Cardiac septum (tissue), 1 donor: ENCODE measurements at regions not wholly inside any gene's neighbourhood (a gene's known extent, or its start where the extent isn't known, plus 50 kb on each side); places are given as distances from the start of the nearest gene placed in this dataset.

ENCODE experiments used
- DNase-seq: peaks from one replicate; pipeline ENCODE4 v3.0.0-alpha.2; 2020; ENCODE audit warnings: low spot score
- intact Hi-C: fragments of 100-400 bp; cut with DNase I; formaldehyde crosslinking; loops from one replicate; pipeline ENCODE4 v1.14.0; 2022
- donor health status: DM: no; HTN: no; CAD: no.

GRCh38 chr10:6338361-6338760 lies 135.6 kb downstream of the PFKFB3 start:
- intact Hi-C loops, result no loop called here
- no peak for DNase-seq

GRCh38 chr10:6339891-6340290 lies 137.2 kb downstream of the PFKFB3 start:
- intact Hi-C loops, result no loop called here
- no peak for DNase-seq

GRCh38 chr10:6342096-6342685 lies 139.5 kb downstream of the PFKFB3 start:
- DNase-seq, result no peak
- intact Hi-C loops, result no loop called here

GRCh38 chr10:6343305-6344010 lies 140.7 kb downstream of the PFKFB3 start:
- DNase-seq, result no peak
- intact Hi-C loops, result no loop called here

DNA sequence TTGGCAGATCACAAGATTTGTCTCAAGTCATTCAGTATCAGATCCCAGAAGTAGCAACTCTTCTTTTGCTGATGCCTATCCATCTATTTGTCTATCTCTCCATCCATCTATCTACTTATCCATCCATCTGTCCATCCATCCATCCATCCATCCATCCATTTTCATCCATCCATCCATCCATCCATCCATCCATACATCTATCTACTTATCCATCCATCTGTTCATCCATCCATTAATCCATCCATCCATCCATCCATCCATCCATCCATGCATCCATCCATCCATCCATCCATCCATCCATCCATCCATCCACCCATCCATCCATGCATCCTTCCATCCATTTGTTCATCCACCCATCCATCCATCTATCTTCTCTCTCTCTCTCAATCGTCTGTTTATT lies 142.7 kb downstream of the PFKFB3 start:
- no peak for DNase-seq
- intact Hi-C loops, result no loop called here

GRCh38 chr10:6346631-6347030 lies 143.9 kb downstream of the PFKFB3 start:
- DNase-seq, result no peak
- intact Hi-C loops, result no loop called here

DNA sequence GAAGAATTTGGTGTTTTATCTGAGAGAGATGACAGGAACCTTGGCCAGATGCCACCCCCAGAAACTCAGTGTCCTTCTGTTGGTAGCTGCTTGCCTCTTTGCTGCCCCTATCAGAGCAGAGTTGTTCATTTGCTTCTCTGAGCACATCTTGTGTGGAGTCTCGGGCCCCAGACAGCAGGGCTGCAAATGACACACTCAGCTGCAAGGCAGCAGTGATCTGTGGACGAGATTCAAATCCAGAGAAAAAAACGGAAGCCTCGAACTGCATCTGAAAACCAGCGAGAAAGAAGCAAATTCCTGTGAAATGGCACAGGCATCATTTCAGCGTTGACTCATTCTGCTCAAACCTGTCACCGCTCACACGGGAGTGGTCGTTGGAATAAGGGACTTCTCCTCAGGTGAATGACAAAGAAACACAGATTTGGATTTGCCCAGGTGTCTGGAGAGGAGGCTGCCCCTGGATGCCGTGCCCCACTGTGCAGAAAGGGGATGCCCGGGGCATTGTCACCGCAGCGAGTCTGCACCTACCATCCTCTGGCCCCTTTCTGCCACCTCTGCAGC lies 144.7 kb downstream of the PFKFB3 start:
- intact Hi-C loops, result no loop called here
- DNase-seq, result no peak

- peak; percentile 81 for DNase-seq
- intact Hi-C loops, result no loop called here
These were observed 145.6 kb downstream of the PFKFB3 start for GRCh38 chr10:6348096-6348874.

DNA sequence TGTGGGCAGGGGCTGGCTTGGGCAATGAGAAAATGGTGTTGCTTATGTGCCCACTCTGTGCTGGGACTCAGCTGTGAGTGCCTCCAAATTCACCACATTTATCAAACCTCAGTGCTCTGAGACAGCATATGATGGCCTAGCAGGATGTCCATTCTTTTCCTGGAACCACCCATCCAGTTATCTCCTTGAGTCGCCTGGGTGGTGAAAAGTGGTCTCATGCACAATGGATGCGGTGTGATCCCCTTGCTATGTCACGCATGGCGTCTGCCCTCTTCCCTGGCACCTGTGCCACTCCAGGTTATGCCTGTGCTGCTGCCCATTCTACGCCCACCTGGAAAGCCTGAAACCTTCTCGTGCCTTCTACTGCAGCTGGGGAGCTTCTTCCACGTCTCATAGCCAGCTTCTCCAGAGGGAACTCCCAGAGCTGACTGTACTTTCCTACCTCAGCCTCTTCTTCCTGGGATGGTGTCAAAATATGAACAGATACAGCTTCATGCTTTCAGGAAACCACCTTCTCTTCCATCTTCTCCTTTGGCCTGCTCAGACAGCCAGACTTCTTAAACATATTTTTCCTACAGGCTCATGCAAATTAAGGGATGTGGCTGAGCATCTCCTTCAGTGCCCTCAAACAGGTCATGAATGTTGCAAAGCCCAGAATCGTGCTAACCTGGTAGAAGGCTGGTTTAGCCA lies 147.3 kb downstream of the PFKFB3 start:
- DNase-seq, result no peak
- intact Hi-C loops, result no loop called here

DNA sequence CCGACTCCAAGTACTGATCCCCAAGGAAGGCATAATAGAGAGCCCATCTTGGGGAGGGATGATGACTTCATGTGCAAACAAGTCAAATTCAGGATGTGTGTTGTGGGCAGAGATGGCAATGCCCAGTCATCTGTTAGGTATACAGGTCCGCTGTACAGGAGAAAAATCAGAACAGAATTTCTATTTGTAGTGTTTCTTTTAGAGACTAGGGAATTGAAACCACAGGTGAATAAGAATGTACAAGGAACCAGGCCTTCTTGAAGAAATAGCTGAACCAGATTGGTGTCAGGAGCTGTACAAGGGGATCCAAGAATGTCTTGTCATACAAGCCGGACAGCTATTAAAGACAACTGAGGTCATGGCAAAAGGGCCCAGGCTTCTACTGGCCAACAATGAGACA lies 147.9 kb downstream of the PFKFB3 start:
- intact Hi-C loops, result no loop called here
- DNase-seq, result no peak

DNA sequence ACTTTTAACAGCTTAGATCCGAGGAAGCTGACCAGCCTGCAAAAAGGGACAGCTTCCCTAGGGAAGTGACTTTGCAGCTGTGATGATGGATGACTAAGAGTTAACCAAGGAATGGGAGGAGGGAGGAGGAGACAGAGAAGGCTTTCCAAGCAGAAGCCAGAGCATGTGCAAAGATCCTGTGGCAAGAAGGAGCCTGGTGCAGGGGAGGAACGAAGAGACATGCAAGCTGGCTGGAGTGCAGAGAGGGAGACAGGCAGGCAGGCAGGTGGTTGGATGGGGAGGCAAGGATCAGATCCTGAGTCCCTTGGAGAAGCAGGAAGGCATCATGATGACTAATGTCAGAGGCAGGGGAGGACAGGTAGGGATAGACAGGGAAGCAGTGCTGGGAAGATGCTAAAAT lies 148.8 kb downstream of the PFKFB3 start:
- no peak for DNase-seq
- intact Hi-C loops, result no loop called here

- no peak for DNase-seq
- intact Hi-C loops, result no loop called here
These were observed 150.8 kb downstream of the PFKFB3 start for GRCh38 chr10:6353526-6353925.

GRCh38 chr10:6354168-6354772 lies 151.5 kb downstream of the PFKFB3 start:
- intact Hi-C loops, result no loop called here
- DNase-seq, result no peak

DNA sequence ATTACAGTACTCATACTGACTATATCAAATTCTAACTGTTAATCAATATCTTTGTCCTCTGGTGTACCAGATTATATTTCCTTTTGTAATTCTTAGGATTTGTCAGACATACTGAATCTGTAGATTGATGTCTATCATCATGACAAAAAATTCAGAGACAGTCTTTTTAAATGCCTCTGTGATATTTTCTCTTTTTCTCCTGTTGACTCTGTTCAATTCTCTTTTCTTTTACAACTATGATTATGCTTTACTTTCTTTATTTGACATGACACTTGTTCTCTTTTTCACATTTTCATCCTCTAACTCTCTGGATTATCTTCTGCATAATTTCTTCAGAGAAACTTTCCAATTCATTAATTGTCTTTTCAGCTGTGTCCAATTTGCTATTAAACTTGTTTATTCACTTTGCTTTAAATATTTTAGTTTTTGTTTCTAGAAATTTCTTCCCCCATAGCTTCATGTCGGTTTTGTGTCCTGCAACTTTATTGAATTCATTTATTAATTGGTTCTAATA lies 153.6 kb downstream of the PFKFB3 start:
- DNase-seq, result no peak
- intact Hi-C loops, result no loop called here

- intact Hi-C loops, result no loop called here
- no peak for DNase-seq
These were observed 159.1 kb downstream of the PFKFB3 start for GRCh38 chr10:6361869-6362268.

DNA sequence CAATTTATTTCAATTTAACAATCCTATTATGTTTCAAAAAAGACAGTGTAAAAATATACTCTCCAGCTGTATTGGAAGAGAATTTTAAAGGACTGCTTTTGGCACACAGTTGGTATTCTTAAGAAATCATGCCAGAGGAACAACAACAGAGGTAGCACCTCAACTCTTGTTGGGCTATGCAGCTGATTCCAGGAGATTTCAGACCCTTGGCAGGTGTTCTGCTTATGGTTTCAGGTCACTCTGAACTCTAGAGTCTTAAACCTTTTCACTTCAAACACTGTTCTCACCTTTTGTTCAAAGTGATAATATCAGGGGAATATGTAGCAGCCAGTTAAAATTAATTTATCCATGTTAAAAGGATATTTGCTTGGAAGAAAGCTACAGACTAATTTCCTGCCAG lies 160.1 kb downstream of the PFKFB3 start:
- intact Hi-C loops, result no loop called here
- DNase-seq, result no peak

- no peak for DNase-seq
- intact Hi-C loops, result no loop called here
These were observed 160.8 kb downstream of the PFKFB3 start for GRCh38 chr10:6363511-6363910.

- DNase-seq, result no peak
- intact Hi-C loops, result no loop called here
These were observed 161.6 kb downstream of the PFKFB3 start for GRCh38 chr10:6364283-6364682.

DNA sequence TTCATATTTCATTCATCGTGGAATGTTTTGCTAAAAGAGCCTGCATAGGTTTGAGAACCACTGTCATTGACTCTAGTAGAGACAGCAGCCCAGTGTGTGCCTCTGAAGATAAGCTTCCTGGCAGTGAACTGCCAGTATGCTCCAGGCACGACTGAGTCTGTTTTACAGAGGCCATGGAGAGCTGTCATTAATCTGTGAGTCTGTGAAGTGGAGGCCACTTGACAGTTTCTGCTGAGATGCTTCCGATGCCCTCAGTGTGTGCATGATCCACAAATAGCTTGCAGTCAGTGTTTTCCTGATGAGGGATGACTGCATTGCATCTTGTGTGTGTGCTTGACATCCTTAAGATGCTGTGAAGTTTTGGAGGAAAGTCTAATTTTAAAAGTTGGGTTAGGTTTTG lies 162.2 kb downstream of the PFKFB3 start:
- intact Hi-C loops, result no loop called here
- no peak for DNase-seq

DNA sequence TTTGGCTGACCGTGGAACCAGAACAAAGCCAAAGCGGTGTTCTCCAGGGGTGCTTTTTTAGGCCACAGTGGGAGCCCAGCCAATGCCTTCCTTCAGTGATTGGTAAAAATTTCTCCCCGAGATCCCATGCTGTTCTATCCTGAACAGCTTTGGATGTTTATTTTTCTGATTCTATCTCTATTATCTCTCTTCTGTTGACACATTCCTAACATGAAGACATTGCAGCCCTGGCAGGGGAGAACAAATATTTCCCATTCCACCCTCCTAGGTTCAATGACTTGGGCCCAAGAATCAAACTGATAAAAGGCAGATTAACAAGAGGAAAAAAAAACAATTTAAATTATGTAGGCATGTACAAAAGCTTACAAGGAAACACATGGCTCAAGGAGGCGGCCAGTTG lies 162.7 kb downstream of the PFKFB3 start:
- DNase-seq, result no peak
- intact Hi-C loops, result no loop called here
